IMR-90 (cell line): ENCODE measurements at regions not wholly inside any gene's neighbourhood (a gene's known extent, or its start where the extent isn't known, plus 50 kb on each side); places are given as distances from the start of the nearest gene placed in this dataset.

Experiments
- ATAC-seq: fragments of 200-7000 bp; cut with Tn5 transposase; 2 replicates; pipeline ENCODE4 v1.9.1; 2020; ENCODE audit warnings: low read depth, mild to moderate bottlenecking, moderate library complexity
- BruUV-seq: library from RNA; stranded (reverse); fragments of 400-500 nt; replicated peaks from 2 replicates; lab custom pipeline; 2021; lab: Mats Ljungman, UMichigan
- CTCF ChIA-PET: fragments of 300-600 bp; formaldehyde crosslinking; extraction: SDS; loops from one replicate; lab custom pipeline; 2021; ENCODE audit warnings: antibody characterized with exemption; lab: Yijun Ruan, JAX
- POLR2A ChIA-PET: fragments of 300-600 bp; sonication (Branson Sonifier 250); formaldehyde crosslinking; loops from one replicate; lab custom pipeline; 2022; ENCODE audit warnings: antibody characterized with exemption; ENCODE audit not compliant: unreplicated experiment; lab: Charles Lee
- DNase-seq: peaks from one replicate; pipeline ENCODE4 v3.0.0; 2013
- H2AFZ ChIP-seq: replicated peaks from 2 replicates; pipeline ENCODE3; 2013; ENCODE audit warnings: low read length, mild to moderate bottlenecking; ENCODE audit not compliant: poor library complexity
- H2AK5ac ChIP-seq: 2 replicates; pipeline ENCODE4 v1.6.1; 2013; ENCODE audit warnings: low read depth, low read length, inconsistent platforms
- H2AK9ac ChIP-seq: replicated peaks from 2 replicates; pipeline ENCODE3; 2013; ENCODE audit warnings: mild to moderate bottlenecking, low read depth, low read length, moderate library complexity; ENCODE audit not compliant: poor library complexity
- H2BK120ac ChIP-seq: 2 replicates; pipeline ENCODE4 v1.6.1; 2013; ENCODE audit warnings: low read depth, low read length, inconsistent platforms
- H2BK15ac ChIP-seq: 3 replicates; pipeline ENCODE4 v1.6.1; 2013; ENCODE audit warnings: low read depth, low read length, inconsistent platforms
- H2BK20ac ChIP-seq: 2 replicates; pipeline ENCODE4 v1.6.1; 2013; ENCODE audit warnings: low read depth, mild to moderate bottlenecking, inconsistent platforms, low read length, moderate library complexity
- H2BK5ac ChIP-seq: 2 replicates; pipeline ENCODE4 v1.6.1; 2013; ENCODE audit warnings: mild to moderate bottlenecking, low read depth, low read length, inconsistent platforms; ENCODE audit not compliant: poor library complexity, severe bottlenecking
- H3K14ac ChIP-seq: replicated peaks from 2 replicates; pipeline ENCODE4 v1.6.1; 2013; ENCODE audit warnings: low read depth, low read length, inconsistent platforms
- H3K18ac ChIP-seq: 2 replicates; pipeline ENCODE4 v1.6.1; 2013; ENCODE audit warnings: low read depth, low read length, control low read depth
- H3K23ac ChIP-seq: 2 replicates; pipeline ENCODE4 v1.6.1; 2013; ENCODE audit warnings: low read depth, low read length, inconsistent platforms
- H3K27ac ChIP-seq: 2 replicates; pipeline ENCODE4 v1.5.1; 2013; ENCODE audit warnings: mild to moderate bottlenecking, control low read depth, low read length; ENCODE audit not compliant: insufficient read depth
- H3K27me3 ChIP-seq: 2 replicates; pipeline ENCODE4 v1.6.1; 2013; ENCODE audit warnings: low read length; ENCODE audit not compliant: control insufficient read depth, insufficient read depth
- H3K36me3 ChIP-seq: 2 replicates; pipeline ENCODE4 v1.6.1; 2013; ENCODE audit warnings: low read length, mixed read lengths; ENCODE audit not compliant: control insufficient read depth, insufficient read depth
- H3K4ac ChIP-seq: 2 replicates; pipeline ENCODE4 v1.6.1; 2013; ENCODE audit warnings: low read depth, low read length, inconsistent platforms
- H3K4me1 ChIP-seq: 2 replicates; pipeline ENCODE4 v1.6.1; 2013; ENCODE audit warnings: low read length, mixed read lengths; ENCODE audit not compliant: control insufficient read depth, insufficient read depth
- H3K4me2 ChIP-seq: 2 replicates; pipeline ENCODE4 v1.6.1; 2013; ENCODE audit warnings: low read depth, mild to moderate bottlenecking, control low read depth, low read length, moderate library complexity
- H3K4me3 ChIP-seq: 2 replicates; pipeline ENCODE4 v1.5.1; 2013; ENCODE audit warnings: low read depth, mild to moderate bottlenecking, control low read depth, low read length, moderate library complexity; ENCODE audit not compliant: insufficient read depth
- H3K56ac ChIP-seq: 2 replicates; pipeline ENCODE4 v1.6.1; 2013; ENCODE audit warnings: low read length, inconsistent platforms; ENCODE audit not compliant: insufficient read depth; ENCODE audit errors: extremely low read depth
- H3K79me1 ChIP-seq, 2 experiments: 2 replicates each; pipeline ENCODE4 v1.6.1; 2013; ENCODE audit warnings: low read length in 2 of 2, inconsistent platforms in 1 of 2, low read depth in 1 of 2
- H3K9ac ChIP-seq: 2 replicates; pipeline ENCODE4 v1.6.1; 2013; ENCODE audit warnings: low read depth, low read length, control low read depth
- H3K9me1 ChIP-seq: 2 replicates; pipeline ENCODE4 v1.6.1; 2013; ENCODE audit warnings: low read length, inconsistent platforms; ENCODE audit not compliant: insufficient read depth
- H3K9me3 ChIP-seq: 2 replicates; pipeline ENCODE4 v1.6.1; 2013; ENCODE audit warnings: low read length; ENCODE audit not compliant: control insufficient read depth, insufficient read depth
- H4K20me1 ChIP-seq: 2 replicates; pipeline ENCODE4 v1.6.1; 2013; ENCODE audit warnings: low read length, inconsistent platforms; ENCODE audit not compliant: insufficient read depth
- H4K5ac ChIP-seq: 2 replicates; pipeline ENCODE4 v1.6.1; 2013; ENCODE audit warnings: mild to moderate bottlenecking, low read depth, low read length, control low read depth
- H4K8ac ChIP-seq, 2 experiments: 2 replicates each; pipeline ENCODE4 v1.6.1; 2013; ENCODE audit warnings: low read depth in 2 of 2, low read length in 2 of 2, control low read depth in 1 of 2, inconsistent platforms in 1 of 2
- H4K91ac ChIP-seq: 2 replicates; pipeline ENCODE4 v1.6.1; 2013; ENCODE audit warnings: low read depth, low read length, inconsistent platforms; ENCODE audit not compliant: insufficient read depth
- CEBPB ChIP-seq: IDR thresholded peaks from 2 replicates; pipeline ENCODE4 v1.6.1; 2012; ENCODE audit warnings: low read depth, low read length, improper control_type of control experiment
- CHD1 ChIP-seq: IDR thresholded peaks from 2 replicates; pipeline ENCODE4 v1.6.1; 2012; ENCODE audit warnings: low read depth, low read length, improper control_type of control experiment
- FOS ChIP-seq: fragments of 150-350 bp; IDR thresholded peaks from 2 replicates; pipeline ENCODE4 v1.6.1; 2016; ENCODE audit warnings: low read depth, low read length
- MAFK ChIP-seq: IDR thresholded peaks from 2 replicates; pipeline ENCODE4 v1.6.1; 2012; ENCODE audit warnings: low read depth, low read length, improper control_type of control experiment
- MXI1 ChIP-seq: IDR thresholded peaks from 2 replicates; pipeline ENCODE4 v1.6.1; 2012; ENCODE audit warnings: low read depth, mild to moderate bottlenecking, low read length, moderate library complexity, borderline replicate concordance
- NFE2L2 ChIP-seq: fragments of 150-350 bp; IDR thresholded peaks from 2 replicates; pipeline ENCODE4 v1.6.1; 2016; ENCODE audit warnings: low read depth, mild to moderate bottlenecking, low read length
- RFX5 ChIP-seq: IDR thresholded peaks from 2 replicates; pipeline ENCODE4 v1.8.0; 2012; ENCODE audit warnings: low read depth, mild to moderate bottlenecking, low read length, moderate library complexity
- SMC3 ChIP-seq: fragments of 150-350 bp; IDR thresholded peaks from 2 replicates; pipeline ENCODE4 v1.6.1; 2016; ENCODE audit warnings: low read depth, mild to moderate bottlenecking, antibody characterized with exemption, low read length, moderate library complexity
- WGBS, 2 experiments: methylation state at CpG; one replicate each; pipeline versions ENCODE4 v1.1.5 to v1.1.7; 2013; ENCODE audit warnings: missing lambda C conversion rate in 2 of 2; ENCODE audit not compliant: insufficient read length in 1 of 2; ENCODE audit errors: extremely low coverage in 2 of 2; 5-methylcytosine and 5-hydroxymethylcytosine counted together
- dilution Hi-C: fragments of 300-500 bp; cut with HindIII; formaldehyde crosslinking; loops from one replicate; pipeline ENCODE4 v1.14.3; 2018; ENCODE audit warnings: low sequenced_read_pairs; ENCODE audit not compliant: unreplicated experiment
- in situ Hi-C: fragments of 300-500 bp; cut with MboI; formaldehyde crosslinking; loops from 3 replicates; pipeline ENCODE4 v1.14.3; 2019; ENCODE audit warnings: low sequenced_read_pairs, inconsistent platforms, mixed read lengths
- intact Hi-C: fragments of 100-400 bp; cut with micrococcal nuclease; formaldehyde crosslinking; loops from 2 replicates; pipeline ENCODE4 v1.10.0; 2022
- TF ChIP-seq, protein P1 (sequence below): fragments of 150-350 bp; IDR thresholded peaks from 2 replicates; pipeline ENCODE4 v1.6.1; 2016; ENCODE audit warnings: low read depth, mild to moderate bottlenecking, low read length, moderate library complexity, borderline replicate concordance

DNA sequence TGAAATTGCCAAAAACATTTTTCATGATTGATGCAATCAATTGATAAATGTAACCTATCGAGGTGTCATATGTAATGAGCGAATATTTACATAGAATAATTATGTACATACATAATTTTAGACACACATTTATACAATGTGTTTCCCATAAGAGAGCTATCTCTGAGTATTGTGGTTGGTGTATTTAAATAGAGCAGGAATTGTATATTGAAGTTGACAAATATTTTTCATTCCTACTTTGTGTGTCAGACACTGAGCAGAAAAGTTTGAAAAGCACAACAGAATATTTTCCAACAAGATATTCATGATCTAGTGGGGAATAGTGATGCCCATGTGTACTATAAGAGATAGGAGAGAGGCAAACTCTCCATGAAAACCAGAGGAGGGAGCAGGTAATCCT lies 295.2 kb downstream of the ANKRD50 start:
- no peaks in the 10 kb centered on the region for H3K9me1 ChIP-seq
- no peak overlapping the region for H3K4me3 ChIP-seq
- H3K9ac ChIP-seq, result no peak overlapping the region
- TF ChIP-seq, protein P1, sequence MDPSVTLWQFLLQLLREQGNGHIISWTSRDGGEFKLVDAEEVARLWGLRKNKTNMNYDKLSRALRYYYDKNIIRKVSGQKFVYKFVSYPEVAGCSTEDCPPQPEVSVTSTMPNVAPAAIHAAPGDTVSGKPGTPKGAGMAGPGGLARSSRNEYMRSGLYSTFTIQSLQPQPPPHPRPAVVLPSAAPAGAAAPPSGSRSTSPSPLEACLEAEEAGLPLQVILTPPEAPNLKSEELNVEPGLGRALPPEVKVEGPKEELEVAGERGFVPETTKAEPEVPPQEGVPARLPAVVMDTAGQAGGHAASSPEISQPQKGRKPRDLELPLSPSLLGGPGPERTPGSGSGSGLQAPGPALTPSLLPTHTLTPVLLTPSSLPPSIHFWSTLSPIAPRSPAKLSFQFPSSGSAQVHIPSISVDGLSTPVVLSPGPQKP, result no peak
- TF ChIP-seq RFX5 (no peak), SMC3 (no peak), CEBPB (no peak), CHD1 (no peak), NFE2L2 (no peak), FOS (no peak), MXI1 (no peak), MAFK (no peak)
- DNase-seq, result no peak
- no peak overlapping the region for H3K56ac ChIP-seq
- WGBS, 2 experiments, result no CpG with 5 or more reads among the region's 2 CpGs
- no peak overlapping the region for H3K14ac ChIP-seq
- peaks cover 8% of the 10 kb centered on the region for H3K4me1 ChIP-seq
- H2BK15ac ChIP-seq, result no peak overlapping the region
- peak overlapping the region; percentile 33 for H3K4me2 ChIP-seq
- H3K27ac ChIP-seq, result no peak overlapping the region
- intact Hi-C loops, result no loop called here
- dilution Hi-C loops, result no loop called here
- CTCF ChIA-PET, result no interaction called here
- no TSS peak for BruUV-seq
- H3K9me3 ChIP-seq, result no peaks in the 10 kb centered on the region
- peak overlapping the region; percentile 30; the same call in 1 of the 2 replicates for H4K5ac ChIP-seq
- POLR2A ChIA-PET, result no interaction called here
- H2AK9ac ChIP-seq, result no peak overlapping the region
- H2BK5ac ChIP-seq, result no peak overlapping the region
- peak overlapping the region; percentile 11; the same call in 1 of the 2 replicates for H4K91ac ChIP-seq
- peak overlapping the region; percentile 38; the same call in 1 of the 2 replicates for H2BK120ac ChIP-seq
- in situ Hi-C loops, result no loop called here
- H3K4ac ChIP-seq, result peak overlapping the region; percentile 37; the same call in 1 of the 2 replicates
- no peaks in the 10 kb centered on the region for H3K27me3 ChIP-seq
- no peaks in the 10 kb centered on the region for H3K36me3 ChIP-seq
- no peaks in the 10 kb centered on the region for H4K20me1 ChIP-seq
- ATAC-seq, result peak; percentile 51
- H3K79me1 ChIP-seq, result no peaks in the 10 kb centered on the region
- H4K8ac ChIP-seq, result no peak overlapping the region
- H2AFZ ChIP-seq, result no peak overlapping the region
- no peak overlapping the region for H3K23ac ChIP-seq
- no peak overlapping the region for H2AK5ac ChIP-seq
- H3K18ac ChIP-seq, result peak overlapping the region; percentile 57; the same call in 1 of the 2 replicates
- 0 out of 2 replicates have a peak overlapping the region, but pooled peaks have one; percentile 15 for H2BK20ac ChIP-seq
